ENCODE measurements at regions not wholly inside any gene's neighbourhood (a gene's known extent, or its start where the extent isn't known, plus 50 kb on each side); places are given as distances from the start of the nearest gene placed in this dataset.

GRCh38 chr3:124201786-124202185 is 209.9 kb upstream of the ROPN1 start:
- TF ChIP-seq CTCF (conservative IDR thresholded peaks at IDR 0.05) (no peak), EZH2 (IDR thresholded peaks at IDR 0.05; ENCODE audit: low read depth) (no peak)
